Parathyroid adenoma (tissue), 2 donors: ENCODE measurements at regions not wholly inside any gene's neighbourhood (a gene's known extent, or its start where the extent isn't known, plus 50 kb on each side); places are given as distances from the start of the nearest gene placed in this dataset.

Experiments used
- H2AFZ ChIP-seq: fragments of 300-600 bp; sonication (generic); one replicate; pipeline ENCODE4 v1.7.0; 2017; ENCODE audit warnings: antibody characterized with exemption, mild to moderate bottlenecking
- H3K27ac ChIP-seq: fragments of 300-600 bp; sonication (generic); one replicate; pipeline ENCODE4 v1.7.0; 2017
- H3K27me3 ChIP-seq: fragments of 300-600 bp; sonication (generic); one replicate; pipeline ENCODE4 v1.7.0; 2017; ENCODE audit warnings: low read length; ENCODE audit not compliant: control insufficient read depth, insufficient read depth
- H3K36me3 ChIP-seq: fragments of 300-600 bp; sonication (generic); one replicate; pipeline ENCODE4 v1.7.0; 2017; ENCODE audit warnings: low read length; ENCODE audit not compliant: control insufficient read depth, insufficient read depth
- H3K4me1 ChIP-seq: fragments of 300-600 bp; sonication (generic); one replicate; pipeline ENCODE4 v1.7.0; 2017; ENCODE audit warnings: control low read depth
- H3K4me2 ChIP-seq: fragments of 300-600 bp; sonication (generic); one replicate; pipeline ENCODE4 v1.7.0; 2017; ENCODE audit warnings: low read length
- H3K4me3 ChIP-seq: fragments of 300-600 bp; sonication (generic); one replicate; pipeline ENCODE4 v1.7.0; 2017; ENCODE audit warnings: low read depth, low read length
- H3K79me2 ChIP-seq: fragments of 300-600 bp; sonication (generic); one replicate; pipeline ENCODE4 v1.7.0; 2017; ENCODE audit warnings: control low read depth
- H3K9ac ChIP-seq: fragments of 300-600 bp; sonication (generic); one replicate; pipeline ENCODE4 v1.7.0; 2017; ENCODE audit warnings: mild to moderate bottlenecking
- H3K9me3 ChIP-seq: fragments of 300-600 bp; sonication (generic); one replicate; pipeline ENCODE4 v1.7.0; 2017; ENCODE audit warnings: low read length; ENCODE audit not compliant: control insufficient read depth
- TF ChIP-seq, protein P1 (sequence below): fragments of 300-600 bp; sonication (generic); IDR thresholded peaks from one replicate; pipeline ENCODE4 v1.7.0; 2017; ENCODE audit warnings: antibody characterized with exemption, mild to moderate bottlenecking
- donor health status: primary hyperparathyroidism.

DNA sequence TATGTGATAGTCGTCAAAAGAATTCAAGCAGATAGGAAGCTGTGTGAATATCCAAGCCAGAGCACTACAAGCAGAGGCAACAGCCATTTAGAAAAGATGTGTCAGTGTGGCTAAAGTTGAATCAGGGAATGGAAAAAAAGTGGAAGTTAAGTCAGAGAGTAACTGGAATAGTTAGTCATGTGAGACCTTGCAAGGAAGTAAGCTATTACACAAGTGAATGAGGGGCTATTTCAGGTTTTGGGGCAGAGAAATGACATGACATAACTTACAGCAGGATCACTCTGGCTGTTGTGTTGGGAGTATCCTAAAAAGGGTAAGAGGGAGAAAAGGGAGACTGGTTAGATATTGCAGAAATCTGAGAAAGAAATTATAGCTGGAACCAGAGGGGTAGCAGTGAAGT lies 236.6 kb upstream of the PCDH18 start:
- no peaks in the 10 kb centered on the region for H3K9me3 ChIP-seq
- no peaks in the 10 kb centered on the region for H3K36me3 ChIP-seq
- no peaks in the 10 kb centered on the region for H3K27me3 ChIP-seq
- H3K4me2 ChIP-seq = no peak overlapping the region
- H3K4me1 ChIP-seq = no peaks in the 10 kb centered on the region
- no peaks in the 10 kb centered on the region for H3K79me2 ChIP-seq
- no peak overlapping the region for H3K27ac ChIP-seq
- no peak overlapping the region for H3K4me3 ChIP-seq
- TF ChIP-seq, protein P1, sequence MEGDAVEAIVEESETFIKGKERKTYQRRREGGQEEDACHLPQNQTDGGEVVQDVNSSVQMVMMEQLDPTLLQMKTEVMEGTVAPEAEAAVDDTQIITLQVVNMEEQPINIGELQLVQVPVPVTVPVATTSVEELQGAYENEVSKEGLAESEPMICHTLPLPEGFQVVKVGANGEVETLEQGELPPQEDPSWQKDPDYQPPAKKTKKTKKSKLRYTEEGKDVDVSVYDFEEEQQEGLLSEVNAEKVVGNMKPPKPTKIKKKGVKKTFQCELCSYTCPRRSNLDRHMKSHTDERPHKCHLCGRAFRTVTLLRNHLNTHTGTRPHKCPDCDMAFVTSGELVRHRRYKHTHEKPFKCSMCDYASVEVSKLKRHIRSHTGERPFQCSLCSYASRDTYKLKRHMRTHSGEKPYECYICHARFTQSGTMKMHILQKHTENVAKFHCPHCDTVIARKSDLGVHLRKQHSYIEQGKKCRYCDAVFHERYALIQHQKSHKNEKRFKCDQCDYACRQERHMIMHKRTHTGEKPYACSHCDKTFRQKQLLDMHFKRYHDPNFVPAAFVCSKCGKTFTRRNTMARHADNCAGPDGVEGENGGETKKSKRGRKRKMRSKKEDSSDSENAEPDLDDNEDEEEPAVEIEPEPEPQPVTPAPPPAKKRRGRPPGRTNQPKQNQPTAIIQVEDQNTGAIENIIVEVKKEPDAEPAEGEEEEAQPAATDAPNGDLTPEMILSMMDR = no peak
- no peak overlapping the region for H2AFZ ChIP-seq
- no peak overlapping the region for H3K9ac ChIP-seq

DNA sequence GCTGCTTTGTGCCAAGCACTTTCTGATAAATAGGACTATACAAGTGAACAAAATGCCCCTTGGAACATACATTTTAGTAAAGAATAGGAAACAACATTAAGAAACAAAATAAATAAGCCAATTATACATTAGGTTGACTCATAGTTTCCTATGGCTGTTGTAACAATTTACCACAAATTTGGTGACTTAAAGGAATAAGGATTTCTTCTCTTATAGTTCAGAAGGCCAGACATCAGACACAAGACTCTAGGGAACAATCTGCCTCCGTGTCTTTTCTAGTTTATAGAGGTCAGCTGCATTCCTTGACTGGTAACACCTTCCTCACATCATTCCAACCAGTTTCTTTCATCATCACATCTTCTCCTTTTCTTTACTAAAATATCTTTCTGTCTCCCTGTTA lies 235.9 kb upstream of the PCDH18 start:
- Histone ChIP-seq H3K27me3 (no peaks in the 10 kb centered on the region), H3K9me3 (no peaks in the 10 kb centered on the region), H3K4me3 (no peak overlapping the region), H2AFZ (no peak overlapping the region), H3K79me2 (no peaks in the 10 kb centered on the region), H3K4me1 (no peaks in the 10 kb centered on the region), H3K27ac (no peak overlapping the region), H3K9ac (no peak overlapping the region), H3K36me3 (no peaks in the 10 kb centered on the region), H3K4me2 (no peak overlapping the region)
- TF ChIP-seq, protein P1 = no peak

DNA sequence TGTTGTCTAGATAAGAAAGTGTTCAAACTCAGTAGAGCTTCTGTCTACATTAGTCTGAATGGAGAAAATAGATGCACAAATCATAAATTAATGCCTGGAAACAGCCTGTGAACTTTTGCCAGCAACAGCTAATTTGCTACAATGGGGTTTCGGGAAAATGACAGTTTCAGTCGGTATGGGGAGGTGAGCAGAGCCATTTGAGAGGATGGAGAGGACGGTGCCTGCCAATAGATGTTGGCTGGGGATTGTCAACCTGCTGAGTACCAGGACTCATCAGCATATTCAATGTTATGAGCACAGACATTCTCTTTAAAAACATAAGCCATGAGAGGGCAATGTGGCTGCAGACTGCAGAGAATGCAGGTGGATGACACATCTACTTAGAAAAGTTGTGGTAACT lies 230.3 kb upstream of the PCDH18 start:
- Histone ChIP-seq H3K4me3 (no peak overlapping the region), H3K4me2 (no peak overlapping the region), H3K9me3 (no peaks in the 10 kb centered on the region), H3K9ac (no peak overlapping the region), H3K79me2 (no peaks in the 10 kb centered on the region), H3K27ac (no peak overlapping the region), H3K36me3 (no peaks in the 10 kb centered on the region), H2AFZ (no peak overlapping the region), H3K4me1 (no peaks in the 10 kb centered on the region), H3K27me3 (no peaks in the 10 kb centered on the region)
- TF ChIP-seq, protein P1 = no peak

DNA sequence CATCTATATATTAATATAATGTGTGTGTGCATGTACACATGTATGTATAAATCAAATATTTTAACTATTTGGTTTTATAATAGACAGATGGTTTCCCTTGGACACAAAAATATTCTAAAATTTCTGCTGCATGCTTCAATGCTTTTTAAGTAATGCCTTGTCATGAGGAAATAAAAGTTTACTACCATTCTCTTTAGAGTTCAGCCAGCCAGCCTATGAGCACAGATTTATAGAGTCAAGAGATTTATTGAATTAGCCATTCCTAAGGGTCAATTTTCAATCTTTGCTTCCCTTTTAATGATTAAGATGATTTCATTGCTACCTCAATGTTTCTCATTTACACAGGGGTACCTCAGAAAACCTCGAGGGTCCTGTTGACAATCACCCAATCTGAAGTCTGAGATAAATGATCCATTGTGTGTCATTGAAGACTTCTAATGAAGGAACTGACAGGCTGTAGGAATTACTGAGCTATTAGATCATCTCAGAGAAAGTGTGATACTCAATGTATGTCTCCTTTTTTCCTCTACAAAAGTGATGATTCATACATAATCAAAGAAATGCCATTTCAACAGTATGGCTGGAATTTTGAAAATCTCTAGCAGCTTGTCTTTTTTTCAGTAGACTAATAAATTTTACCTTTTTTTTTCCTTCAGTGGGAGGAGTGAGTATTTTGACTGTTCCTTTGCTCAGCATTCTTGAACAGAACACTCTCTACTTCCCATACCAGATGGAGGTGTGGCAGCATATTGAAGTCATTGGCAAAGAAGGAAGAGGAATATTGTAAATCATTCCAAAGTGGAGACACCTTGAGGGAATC lies 222.6 kb upstream of the PCDH18 start:
- H3K9me3 ChIP-seq = no peaks in the 10 kb centered on the region
- no peak overlapping the region for H3K9ac ChIP-seq
- no peaks in the 10 kb centered on the region for H3K36me3 ChIP-seq
- H3K4me3 ChIP-seq = no peak overlapping the region
- no peaks in the 10 kb centered on the region for H3K4me1 ChIP-seq
- H3K27me3 ChIP-seq = no peaks in the 10 kb centered on the region
- no peak overlapping the region for H3K27ac ChIP-seq
- H2AFZ ChIP-seq = no peak overlapping the region
- TF ChIP-seq, protein P1 = no peak
- no peak overlapping the region for H3K4me2 ChIP-seq
- H3K79me2 ChIP-seq = no peaks in the 10 kb centered on the region

DNA sequence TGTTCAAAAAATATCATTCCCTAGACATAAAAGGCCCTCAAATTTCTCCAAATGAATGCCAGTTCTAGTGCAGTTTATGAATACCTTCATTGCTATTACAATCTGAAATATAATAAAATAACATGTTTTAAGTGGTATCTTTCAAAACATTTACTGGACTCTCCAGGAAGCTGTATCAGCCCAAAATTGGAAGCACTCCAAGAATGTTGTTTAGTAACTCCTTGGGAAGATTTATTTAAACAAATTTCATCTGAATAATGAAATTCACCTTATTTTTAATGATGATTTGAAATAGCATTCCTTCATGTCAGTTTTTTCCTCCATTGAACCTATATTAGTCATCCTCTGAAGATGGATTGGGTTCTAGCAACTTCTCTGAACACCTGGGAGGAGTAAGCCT lies 217.2 kb upstream of the PCDH18 start:
- no peak overlapping the region for H3K4me3 ChIP-seq
- H3K79me2 ChIP-seq = no peaks in the 10 kb centered on the region
- H3K27ac ChIP-seq = no peak overlapping the region
- no peaks in the 10 kb centered on the region for H3K27me3 ChIP-seq
- H2AFZ ChIP-seq = no peak overlapping the region
- H3K9me3 ChIP-seq = no peaks in the 10 kb centered on the region
- no peak overlapping the region for H3K4me2 ChIP-seq
- no peak overlapping the region for H3K9ac ChIP-seq
- no peaks in the 10 kb centered on the region for H3K4me1 ChIP-seq
- TF ChIP-seq, protein P1 = no peak
- H3K36me3 ChIP-seq = no peaks in the 10 kb centered on the region
